ENCODE measurements at regions not wholly inside any gene's neighbourhood (a gene's known extent, or its start where the extent isn't known, plus 50 kb on each side); places are given as distances from the start of the nearest gene placed in this dataset.
"Not testable (repeated sequence)": the region's sequence is repeated elsewhere in the genome, so short reads cannot be mapped to it uniquely, and the experiment has no call there.

DNA sequence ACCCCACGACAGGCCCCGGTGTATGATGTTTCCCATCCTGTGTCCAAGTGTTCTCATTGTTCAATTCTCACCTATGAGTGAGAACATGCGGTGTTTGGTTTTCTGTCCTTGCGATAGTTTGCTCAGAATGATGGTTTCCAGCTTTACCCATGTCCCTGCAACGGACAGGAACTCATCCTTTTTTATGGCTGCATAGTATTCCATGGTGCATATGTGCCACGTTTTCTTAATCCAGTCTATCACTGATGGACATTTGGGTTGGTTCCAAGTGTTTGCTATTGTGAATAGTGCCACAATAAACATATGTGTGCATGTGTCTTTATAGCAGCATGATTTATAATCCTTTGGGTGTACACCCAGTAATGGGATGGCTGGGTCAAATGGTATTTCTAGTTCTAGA, 1218.4 kb upstream of the TMEM132C start:
- TF ChIP-seq, protein P1, sequence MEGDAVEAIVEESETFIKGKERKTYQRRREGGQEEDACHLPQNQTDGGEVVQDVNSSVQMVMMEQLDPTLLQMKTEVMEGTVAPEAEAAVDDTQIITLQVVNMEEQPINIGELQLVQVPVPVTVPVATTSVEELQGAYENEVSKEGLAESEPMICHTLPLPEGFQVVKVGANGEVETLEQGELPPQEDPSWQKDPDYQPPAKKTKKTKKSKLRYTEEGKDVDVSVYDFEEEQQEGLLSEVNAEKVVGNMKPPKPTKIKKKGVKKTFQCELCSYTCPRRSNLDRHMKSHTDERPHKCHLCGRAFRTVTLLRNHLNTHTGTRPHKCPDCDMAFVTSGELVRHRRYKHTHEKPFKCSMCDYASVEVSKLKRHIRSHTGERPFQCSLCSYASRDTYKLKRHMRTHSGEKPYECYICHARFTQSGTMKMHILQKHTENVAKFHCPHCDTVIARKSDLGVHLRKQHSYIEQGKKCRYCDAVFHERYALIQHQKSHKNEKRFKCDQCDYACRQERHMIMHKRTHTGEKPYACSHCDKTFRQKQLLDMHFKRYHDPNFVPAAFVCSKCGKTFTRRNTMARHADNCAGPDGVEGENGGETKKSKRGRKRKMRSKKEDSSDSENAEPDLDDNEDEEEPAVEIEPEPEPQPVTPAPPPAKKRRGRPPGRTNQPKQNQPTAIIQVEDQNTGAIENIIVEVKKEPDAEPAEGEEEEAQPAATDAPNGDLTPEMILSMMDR (conservative IDR thresholded peaks at IDR 0.05; ENCODE audit: low read length): not testable (repeated sequence)
- TF ChIP-seq EZH2phosphoT487 (IDR thresholded peaks at IDR 0.05; ENCODE audit: borderline replicate concordance, low read depth, low read length): not testable (repeated sequence)
